ENCODE measurements at regions not wholly inside any gene's neighbourhood (a gene's known extent, or its start where the extent isn't known, plus 50 kb on each side); places are given as distances from the start of the nearest gene placed in this dataset.

DNA sequence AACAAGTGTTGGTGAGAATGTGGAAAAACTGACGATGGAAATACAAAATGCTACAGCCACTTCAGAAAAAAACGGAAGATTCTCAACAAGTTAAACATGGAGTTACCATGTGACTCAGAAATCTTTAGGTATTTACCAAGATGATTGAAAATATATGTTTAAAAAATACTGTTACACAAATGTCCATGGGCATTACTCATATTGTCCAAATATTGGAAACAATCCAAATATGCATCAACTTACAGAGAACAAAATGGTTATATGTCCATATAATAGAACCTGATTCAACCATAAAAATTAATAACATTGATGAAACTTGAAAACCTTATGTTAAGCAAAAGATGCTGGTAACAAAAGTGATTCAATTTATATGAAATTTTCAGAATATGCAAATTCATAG, 1057.7 kb upstream of the TMEM132C start:
- H3K4me1 ChIP-seq (ENCODE audit: control insufficient read depth, insufficient read depth, low read length), result no peaks in the 10 kb centered on the region
- no peaks in the 10 kb centered on the region for H3K27me3 ChIP-seq (ENCODE audit: control insufficient read depth, insufficient read depth, low read length)
- H3K4me3 ChIP-seq (ENCODE audit: low read length), result no peak overlapping the region
- no peaks in the 10 kb centered on the region for H3K36me3 ChIP-seq (ENCODE audit: control insufficient read depth, insufficient read depth, low read length)
- H3K9ac ChIP-seq (ENCODE audit: low read length), result no peak overlapping the region
- no peak overlapping the region for H3K27ac ChIP-seq (ENCODE audit: low read depth, low read length)

DNA sequence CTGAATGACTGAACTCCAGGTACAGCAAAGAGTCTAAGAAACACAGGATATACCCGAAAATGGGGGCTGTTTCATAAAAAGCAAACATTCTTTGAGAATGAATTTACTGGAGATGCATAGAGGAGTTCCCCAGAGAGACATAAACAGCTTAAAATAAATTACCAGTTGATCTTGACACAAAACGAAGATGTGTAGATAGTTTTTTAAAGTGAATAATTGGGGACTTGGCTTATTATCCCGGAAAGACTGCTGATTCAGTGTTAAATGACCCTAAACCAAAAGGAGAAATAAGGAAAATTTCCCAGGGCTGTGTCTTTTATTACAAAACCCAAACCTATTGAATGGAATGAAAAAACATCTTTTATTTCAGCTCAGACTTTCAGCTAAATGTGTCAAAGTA, 1052.8 kb upstream of the TMEM132C start:
- H3K27me3 ChIP-seq (ENCODE audit: control insufficient read depth, insufficient read depth, low read length), result no peaks in the 10 kb centered on the region
- H3K9ac ChIP-seq (ENCODE audit: low read length), result no peak overlapping the region
- no peaks in the 10 kb centered on the region for H3K4me1 ChIP-seq (ENCODE audit: control insufficient read depth, insufficient read depth, low read length)

DNA sequence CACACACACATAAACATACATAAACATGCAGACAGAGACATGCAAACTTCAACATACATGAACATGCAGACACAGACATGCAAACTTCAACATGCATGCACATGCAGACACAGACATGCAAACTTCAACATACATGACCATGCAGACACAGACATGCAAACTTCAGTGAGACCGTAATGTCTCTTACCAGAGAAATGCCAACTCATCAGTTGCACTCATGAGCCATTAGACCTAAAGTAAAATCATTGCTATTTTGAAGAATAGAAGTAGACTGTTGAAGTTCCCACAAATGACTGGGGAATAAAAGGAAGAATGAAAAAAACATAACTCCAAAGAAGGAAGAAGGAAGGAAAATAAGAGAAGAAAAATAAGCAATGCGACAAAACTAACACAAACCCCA, 1044.0 kb upstream of the TMEM132C start:
- Histone ChIP-seq H3K4me3 (ENCODE audit: low read length) (no peak overlapping the region), H3K27me3 (ENCODE audit: control insufficient read depth, insufficient read depth, low read length) (no peaks in the 10 kb centered on the region), H3K27ac (ENCODE audit: low read depth, low read length) (no peak overlapping the region), H3K4me1 (ENCODE audit: control insufficient read depth, insufficient read depth, low read length) (no peaks in the 10 kb centered on the region), H3K36me3 (ENCODE audit: control insufficient read depth, insufficient read depth, low read length) (no peaks in the 10 kb centered on the region), H3K9ac (ENCODE audit: low read length) (no peak overlapping the region)

More for the DNA sequence above, 1052.8 kb upstream of the TMEM132C start:
- Histone ChIP-seq H3K4me3 (ENCODE audit: low read length) (no peak overlapping the region), H3K27ac (ENCODE audit: low read depth, low read length) (no peak overlapping the region), H3K36me3 (ENCODE audit: control insufficient read depth, insufficient read depth, low read length) (no peaks in the 10 kb centered on the region)

DNA sequence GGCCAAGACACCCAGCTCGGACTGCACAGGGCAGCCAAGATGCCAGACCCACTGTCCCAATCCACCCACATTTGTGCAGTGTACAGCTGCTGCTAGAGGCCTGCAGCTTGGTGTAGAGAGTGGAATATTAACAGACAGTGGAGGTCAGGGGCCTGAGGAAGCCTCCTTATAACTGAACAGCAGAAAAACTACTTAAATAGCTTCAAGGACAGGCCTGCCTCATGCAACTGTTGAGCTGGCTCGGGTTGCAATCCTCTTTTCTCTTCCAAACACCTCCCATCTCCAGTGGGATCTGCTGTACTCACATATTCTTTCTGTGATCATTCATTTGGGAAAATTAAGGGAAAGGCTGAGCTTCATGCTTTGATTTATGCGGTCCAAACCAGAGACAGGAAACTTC, 1043.2 kb upstream of the TMEM132C start:
- no peaks in the 10 kb centered on the region for H3K27me3 ChIP-seq (ENCODE audit: control insufficient read depth, insufficient read depth, low read length)
- no peak overlapping the region for H3K27ac ChIP-seq (ENCODE audit: low read depth, low read length)
- H3K36me3 ChIP-seq (ENCODE audit: control insufficient read depth, insufficient read depth, low read length), result no peaks in the 10 kb centered on the region
- no peaks in the 10 kb centered on the region for H3K4me1 ChIP-seq (ENCODE audit: control insufficient read depth, insufficient read depth, low read length)
- H3K4me3 ChIP-seq (ENCODE audit: low read length), result no peak overlapping the region
- H3K9ac ChIP-seq (ENCODE audit: low read length), result no peak overlapping the region

DNA sequence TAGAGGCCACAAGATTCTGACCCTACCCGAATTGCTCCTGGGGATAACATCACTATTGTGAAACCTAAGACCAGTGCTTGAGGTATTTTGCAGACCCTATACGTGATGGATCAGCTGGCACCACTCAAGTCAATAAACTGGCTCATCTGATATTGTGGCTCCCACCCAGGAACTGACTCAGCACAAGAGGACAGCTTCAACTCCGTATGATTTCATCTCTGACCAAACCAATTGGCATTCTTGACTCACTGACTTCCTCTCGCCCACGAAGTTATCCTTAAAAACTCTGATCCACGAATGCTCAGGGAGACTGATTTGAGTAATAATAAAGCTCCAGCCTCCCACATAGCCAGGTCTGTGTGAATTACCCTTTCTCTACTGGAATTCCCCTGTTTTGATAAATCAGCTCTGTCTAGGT, 1036.1 kb upstream of the TMEM132C start:
- Histone ChIP-seq H3K27me3 (ENCODE audit: control insufficient read depth, insufficient read depth, low read length) (no peaks in the 10 kb centered on the region), H3K36me3 (ENCODE audit: control insufficient read depth, insufficient read depth, low read length) (no peaks in the 10 kb centered on the region), H3K27ac (ENCODE audit: low read depth, low read length) (no peak overlapping the region), H3K9ac (ENCODE audit: low read length) (no peak overlapping the region), H3K4me1 (ENCODE audit: control insufficient read depth, insufficient read depth, low read length) (no peaks in the 10 kb centered on the region), H3K4me3 (ENCODE audit: low read length) (no peak overlapping the region)

DNA sequence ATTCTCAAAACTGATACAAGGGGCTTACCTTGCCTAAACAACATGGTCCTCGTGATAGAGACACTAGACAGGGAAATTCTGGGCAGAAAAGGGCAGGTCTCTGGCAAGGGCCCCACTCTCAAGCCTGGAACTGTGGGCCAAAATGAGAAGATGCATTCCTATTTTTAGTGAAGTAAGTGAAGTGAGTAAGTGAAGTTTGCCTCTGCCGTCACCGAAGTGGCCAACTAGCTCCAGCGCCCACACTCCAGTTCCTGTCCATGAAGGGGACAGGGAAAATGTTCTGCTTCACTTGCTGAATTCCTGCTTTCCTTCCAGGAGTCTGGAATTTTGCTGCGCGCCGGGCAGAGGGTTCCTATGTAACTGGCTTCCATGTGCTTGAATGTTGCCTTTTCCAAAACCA, 1035.6 kb upstream of the TMEM132C start:
- Histone ChIP-seq H3K27me3 (ENCODE audit: control insufficient read depth, insufficient read depth, low read length) (no peaks in the 10 kb centered on the region), H3K36me3 (ENCODE audit: control insufficient read depth, insufficient read depth, low read length) (no peaks in the 10 kb centered on the region), H3K27ac (ENCODE audit: low read depth, low read length) (no peak overlapping the region), H3K9ac (ENCODE audit: low read length) (no peak overlapping the region), H3K4me3 (ENCODE audit: low read length) (no peak overlapping the region), H3K4me1 (ENCODE audit: control insufficient read depth, insufficient read depth, low read length) (no peaks in the 10 kb centered on the region)

DNA sequence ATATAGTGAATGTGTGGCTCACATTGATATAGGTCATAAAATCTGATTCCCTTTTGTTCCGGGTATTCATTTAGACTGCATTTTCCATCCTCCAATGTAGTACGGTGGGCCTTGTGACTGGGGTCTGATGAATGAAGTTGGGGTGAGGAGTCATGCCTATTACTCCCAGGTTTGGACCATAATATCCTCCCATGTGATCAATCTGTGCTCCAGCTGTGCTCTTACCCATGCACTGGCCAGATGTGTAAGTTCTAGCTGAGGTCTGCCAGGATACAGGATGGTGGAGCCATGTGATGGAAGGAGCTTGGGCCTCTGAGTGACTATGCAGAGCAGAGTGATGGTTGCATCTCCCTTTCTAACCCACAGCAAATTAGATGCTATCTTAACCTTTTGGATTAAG, 1034.0 kb upstream of the TMEM132C start:
- Histone ChIP-seq H3K27ac (ENCODE audit: low read depth, low read length) (no peak overlapping the region), H3K36me3 (ENCODE audit: control insufficient read depth, insufficient read depth, low read length) (no peaks in the 10 kb centered on the region), H3K9ac (ENCODE audit: low read length) (no peak overlapping the region), H3K4me3 (ENCODE audit: low read length) (no peak overlapping the region), H3K27me3 (ENCODE audit: control insufficient read depth, insufficient read depth, low read length) (no peaks in the 10 kb centered on the region), H3K4me1 (ENCODE audit: control insufficient read depth, insufficient read depth, low read length) (no peaks in the 10 kb centered on the region)

DNA sequence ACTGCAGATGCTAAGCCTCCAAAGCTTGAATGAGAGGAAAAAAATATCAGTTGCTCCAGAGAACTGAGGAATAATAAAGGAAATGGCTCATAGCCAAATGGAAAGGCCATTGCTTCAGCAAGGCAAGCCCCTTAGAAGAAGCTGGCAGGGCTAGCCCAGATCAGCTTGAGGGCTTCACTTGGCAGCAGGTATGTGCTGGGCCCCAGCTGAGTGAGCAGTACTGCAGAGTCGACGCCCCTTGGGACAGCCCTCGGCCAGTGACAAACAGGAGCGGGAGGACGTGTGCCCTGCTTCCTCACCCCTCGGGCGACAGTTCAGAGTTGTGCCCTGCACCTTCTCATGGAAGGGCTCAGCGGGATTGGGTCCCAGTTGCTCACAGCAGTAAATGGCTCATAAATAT, 1031.2 kb upstream of the TMEM132C start:
- H3K9ac ChIP-seq (ENCODE audit: low read length), result no peak overlapping the region
- no peak overlapping the region for H3K27ac ChIP-seq (ENCODE audit: low read depth, low read length)
- no peaks in the 10 kb centered on the region for H3K4me1 ChIP-seq (ENCODE audit: control insufficient read depth, insufficient read depth, low read length)
- no peak overlapping the region for H3K4me3 ChIP-seq (ENCODE audit: low read length)
- H3K36me3 ChIP-seq (ENCODE audit: control insufficient read depth, insufficient read depth, low read length), result no peaks in the 10 kb centered on the region
- H3K27me3 ChIP-seq (ENCODE audit: control insufficient read depth, insufficient read depth, low read length), result no peaks in the 10 kb centered on the region

DNA sequence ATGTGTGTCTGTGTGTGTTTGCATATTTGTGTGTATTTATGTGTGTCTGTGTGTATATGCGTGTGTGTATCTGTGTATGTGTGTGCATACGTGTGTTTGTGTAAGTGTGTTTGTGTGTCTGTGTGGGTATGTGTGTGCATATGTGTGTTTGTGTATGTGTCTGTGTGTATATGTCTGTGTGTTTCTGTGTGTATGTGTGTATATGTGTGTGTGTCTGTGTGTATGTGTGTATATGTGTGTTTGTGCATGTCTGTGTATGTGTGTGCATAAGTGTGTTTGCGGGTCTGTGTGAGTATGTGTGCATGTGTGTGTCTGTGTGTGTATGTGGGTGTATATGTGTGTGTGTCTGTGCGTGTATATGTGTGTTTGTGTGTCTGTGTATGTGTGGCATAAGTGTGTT, 1030.5 kb upstream of the TMEM132C start:
- Histone ChIP-seq H3K4me3 (ENCODE audit: low read length) (no peak overlapping the region), H3K36me3 (ENCODE audit: control insufficient read depth, insufficient read depth, low read length) (no peaks in the 10 kb centered on the region), H3K27me3 (ENCODE audit: control insufficient read depth, insufficient read depth, low read length) (no peaks in the 10 kb centered on the region), H3K4me1 (ENCODE audit: control insufficient read depth, insufficient read depth, low read length) (no peaks in the 10 kb centered on the region), H3K27ac (ENCODE audit: low read depth, low read length) (no peak overlapping the region), H3K9ac (ENCODE audit: low read length) (no peak overlapping the region)

DNA sequence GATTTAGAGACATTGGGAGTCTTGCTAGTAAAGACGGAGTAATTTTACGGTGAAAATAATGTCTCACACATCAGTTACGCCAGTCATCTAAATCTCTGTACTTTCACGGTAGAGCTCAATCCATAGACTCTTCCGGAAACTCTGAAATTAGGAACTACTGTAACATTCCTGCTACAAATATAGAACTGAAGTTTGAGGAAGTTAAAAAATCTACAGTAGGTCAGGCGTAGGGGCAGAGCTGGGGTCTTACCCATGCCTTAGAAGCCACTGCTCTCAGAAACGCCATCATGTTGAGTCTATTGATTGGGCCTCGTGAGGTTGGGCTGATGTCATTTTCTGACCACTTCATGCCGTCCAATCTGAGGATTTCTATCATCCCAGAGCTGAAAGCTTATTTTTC, 1029.8 kb upstream of the TMEM132C start:
- no peaks in the 10 kb centered on the region for H3K36me3 ChIP-seq (ENCODE audit: control insufficient read depth, insufficient read depth, low read length)
- no peaks in the 10 kb centered on the region for H3K27me3 ChIP-seq (ENCODE audit: control insufficient read depth, insufficient read depth, low read length)
- no peak overlapping the region for H3K9ac ChIP-seq (ENCODE audit: low read length)
- no peaks in the 10 kb centered on the region for H3K4me1 ChIP-seq (ENCODE audit: control insufficient read depth, insufficient read depth, low read length)
- no peak overlapping the region for H3K27ac ChIP-seq (ENCODE audit: low read depth, low read length)
- H3K4me3 ChIP-seq (ENCODE audit: low read length), result no peak overlapping the region

DNA sequence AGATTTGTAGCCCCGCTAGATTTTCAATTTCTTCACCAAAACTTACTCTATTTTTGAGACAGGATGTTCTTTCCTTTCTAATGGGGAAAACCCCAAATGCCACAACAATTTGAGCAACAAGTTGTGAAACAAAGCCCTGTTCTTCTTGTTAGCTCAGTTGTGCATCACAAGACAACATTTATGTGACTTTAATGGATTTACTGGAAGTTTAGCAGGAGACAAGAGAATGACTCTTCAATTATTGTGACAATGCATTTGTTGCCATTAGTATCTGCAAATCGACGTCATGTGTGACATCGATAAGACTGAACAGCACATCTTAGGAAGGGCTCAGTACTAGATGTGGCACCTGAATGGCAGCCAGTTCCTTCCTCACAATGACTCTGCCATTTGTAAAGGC, 1028.9 kb upstream of the TMEM132C start:
- no peak overlapping the region for H3K4me3 ChIP-seq (ENCODE audit: low read length)
- H3K9ac ChIP-seq (ENCODE audit: low read length), result no peak overlapping the region
- no peaks in the 10 kb centered on the region for H3K27me3 ChIP-seq (ENCODE audit: control insufficient read depth, insufficient read depth, low read length)
- no peak overlapping the region for H3K27ac ChIP-seq (ENCODE audit: low read depth, low read length)
- H3K4me1 ChIP-seq (ENCODE audit: control insufficient read depth, insufficient read depth, low read length), result no peaks in the 10 kb centered on the region
- H3K36me3 ChIP-seq (ENCODE audit: control insufficient read depth, insufficient read depth, low read length), result no peaks in the 10 kb centered on the region

DNA sequence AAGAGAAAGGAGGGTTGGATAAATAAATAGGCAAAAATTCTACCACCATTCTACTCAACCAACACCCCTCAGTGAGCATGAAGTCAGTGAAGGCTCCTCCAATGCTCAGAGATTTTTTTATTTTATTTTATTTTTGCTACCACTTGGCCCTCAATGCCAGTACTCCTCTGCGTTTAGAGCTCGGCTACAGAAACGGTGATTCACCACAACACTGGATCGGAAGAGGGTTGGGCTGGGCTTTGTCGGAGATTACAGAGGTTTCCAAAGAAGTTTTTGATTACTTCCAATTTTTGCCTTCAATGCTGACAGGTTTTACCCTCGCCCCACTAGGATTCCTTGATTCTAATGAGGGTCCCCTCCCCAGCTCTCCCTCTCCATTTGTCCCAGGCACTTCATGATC, 1027.2 kb upstream of the TMEM132C start:
- Histone ChIP-seq H3K4me1 (ENCODE audit: control insufficient read depth, insufficient read depth, low read length) (no peaks in the 10 kb centered on the region), H3K4me3 (ENCODE audit: low read length) (no peak overlapping the region), H3K27ac (ENCODE audit: low read depth, low read length) (no peak overlapping the region)

DNA sequence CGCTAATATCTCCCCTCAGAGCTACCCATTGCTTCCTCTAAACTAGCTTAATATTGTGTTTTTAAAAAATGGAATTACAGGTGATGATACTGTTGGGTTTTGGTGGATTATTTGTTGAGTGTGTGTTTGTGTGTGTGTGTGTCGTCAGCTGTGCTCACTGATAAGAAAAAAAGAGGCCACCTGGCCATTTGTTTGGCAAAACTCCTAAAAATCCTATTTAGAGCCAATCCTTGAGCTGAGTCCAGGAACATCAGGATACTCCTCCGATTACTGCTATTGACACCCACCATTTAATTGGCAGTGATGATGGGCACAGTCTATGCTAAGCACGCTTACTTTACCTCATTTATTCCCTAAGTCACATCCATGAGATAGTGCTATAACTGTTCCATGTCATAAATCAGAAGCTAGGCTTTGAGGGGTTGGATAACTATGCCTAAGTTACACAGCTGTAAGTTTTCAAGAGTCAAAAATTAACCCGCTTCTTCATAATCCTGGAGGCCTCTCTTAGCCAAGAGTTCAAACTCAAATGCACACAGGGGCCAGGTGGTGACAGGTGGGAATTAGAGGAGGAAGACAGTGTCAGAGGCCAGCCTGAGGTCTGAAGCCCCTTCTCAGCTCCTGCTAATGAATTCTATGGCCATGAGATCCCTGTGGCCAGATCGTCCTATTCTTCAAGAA, 1026.6 kb upstream of the TMEM132C start:
- H3K27me3 ChIP-seq (ENCODE audit: control insufficient read depth, insufficient read depth, low read length), result no peaks in the 10 kb centered on the region
- H3K4me3 ChIP-seq (ENCODE audit: low read length), result no peak overlapping the region
- H3K4me1 ChIP-seq (ENCODE audit: control insufficient read depth, insufficient read depth, low read length), result no peaks in the 10 kb centered on the region
- H3K36me3 ChIP-seq (ENCODE audit: control insufficient read depth, insufficient read depth, low read length), result no peaks in the 10 kb centered on the region
- H3K27ac ChIP-seq (ENCODE audit: low read depth, low read length), result no peak overlapping the region
- no peak overlapping the region for H3K9ac ChIP-seq (ENCODE audit: low read length)

More for the DNA sequence above, 1027.2 kb upstream of the TMEM132C start:
- Histone ChIP-seq H3K9ac (ENCODE audit: low read length) (no peak overlapping the region), H3K27me3 (ENCODE audit: control insufficient read depth, insufficient read depth, low read length) (no peaks in the 10 kb centered on the region), H3K36me3 (ENCODE audit: control insufficient read depth, insufficient read depth, low read length) (no peaks in the 10 kb centered on the region)

Measured in rectal smooth muscle tissue (tissue), 1 donor.